ENCODE measurements at regions not wholly inside any gene's neighbourhood (a gene's known extent, or its start where the extent isn't known, plus 50 kb on each side); places are given as distances from the start of the nearest gene placed in this dataset.

- Histone ChIP-seq H3K4me3 (no peak overlapping the region), H3K9me3 (no peaks in the 10 kb centered on the region), H3K4me1 (no peaks in the 10 kb centered on the region), H3K27me3 (no peaks in the 10 kb centered on the region), H3K27ac (no peak overlapping the region), H3K36me3 (no peaks in the 10 kb centered on the region)
- intact Hi-C loops (cut with DNase I; ENCODE audit: low total_unique reads), result no loop called here
- TF ChIP-seq POLR2A (IDR thresholded peaks at IDR 0.05) (no peak), CTCF (IDR thresholded peaks at IDR 0.05) (no peak)
- DNase-seq, result no peak
Observed at GRCh38 chr2:144854596-144854995, 334.7 kb upstream of the ZEB2 start.

GRCh38 chr2:144849612-144850011, 329.7 kb upstream of the ZEB2 start:
- no peak for TF ChIP-seq POLR2A (IDR thresholded peaks at IDR 0.05)
- TF ChIP-seq CTCF (IDR thresholded peaks at IDR 0.05), result no peak
- no peaks in the 10 kb centered on the region for H3K27me3 ChIP-seq
- intact Hi-C loops (cut with DNase I; ENCODE audit: low total_unique reads), result no loop called here
- no peaks in the 10 kb centered on the region for H3K4me1 ChIP-seq
- no peak overlapping the region for H3K4me3 ChIP-seq
- no peaks in the 10 kb centered on the region for H3K36me3 ChIP-seq
- DNase-seq, result no peak
- H3K9me3 ChIP-seq, result no peaks in the 10 kb centered on the region
- H3K27ac ChIP-seq, result no peak overlapping the region

GRCh38 chr2:144848423-144848822, 328.5 kb upstream of the ZEB2 start:
- no peaks in the 10 kb centered on the region for H3K4me1 ChIP-seq
- no peaks in the 10 kb centered on the region for H3K9me3 ChIP-seq
- no peak overlapping the region for H3K27ac ChIP-seq
- H3K4me3 ChIP-seq, result no peak overlapping the region
- H3K36me3 ChIP-seq, result no peaks in the 10 kb centered on the region
- H3K27me3 ChIP-seq, result no peaks in the 10 kb centered on the region
- no peak for DNase-seq
- intact Hi-C loops (cut with DNase I; ENCODE audit: low total_unique reads), result no loop called here
- no peak for TF ChIP-seq POLR2A (IDR thresholded peaks at IDR 0.05)
- TF ChIP-seq CTCF (IDR thresholded peaks at IDR 0.05), result no peak

- TF ChIP-seq POLR2A (IDR thresholded peaks at IDR 0.05) (no peak), CTCF (IDR thresholded peaks at IDR 0.05) (no peak)
- no peaks in the 10 kb centered on the region for H3K9me3 ChIP-seq
- no peak overlapping the region for H3K27ac ChIP-seq
- no peak overlapping the region for H3K4me3 ChIP-seq
- H3K4me1 ChIP-seq, result no peaks in the 10 kb centered on the region
- no peaks in the 10 kb centered on the region for H3K27me3 ChIP-seq
- H3K36me3 ChIP-seq, result no peaks in the 10 kb centered on the region
- intact Hi-C loops (cut with DNase I; ENCODE audit: low total_unique reads), result no loop called here
- no peak for DNase-seq
Observed at GRCh38 chr2:144847347-144848080, 327.6 kb upstream of the ZEB2 start.

- TF ChIP-seq POLR2A (IDR thresholded peaks at IDR 0.05), result no peak
- no peak for TF ChIP-seq CTCF (IDR thresholded peaks at IDR 0.05)
- Histone ChIP-seq H3K9me3 (no peaks in the 10 kb centered on the region), H3K4me3 (no peak overlapping the region), H3K27me3 (no peaks in the 10 kb centered on the region), H3K27ac (no peak overlapping the region), H3K4me1 (no peaks in the 10 kb centered on the region), H3K36me3 (no peaks in the 10 kb centered on the region)
- intact Hi-C loops (cut with DNase I; ENCODE audit: low total_unique reads), result no loop called here
- no peak for DNase-seq
Observed at GRCh38 chr2:144836635-144837350, 316.9 kb upstream of the ZEB2 start.

Measured in uterus (tissue), 3 donors.